HEK293 (cell line): ENCODE measurements at regions not wholly inside any gene's neighbourhood (a gene's known extent, or its start where the extent isn't known, plus 50 kb on each side); places are given as distances from the start of the nearest gene placed in this dataset.

Experiments
- ATF2 ChIP-seq: fragments of 450-650 bp; formaldehyde crosslinking; IDR thresholded peaks from 2 replicates; pipeline ENCODE4 v1.5.1; 2016; ENCODE audit warnings: missing biosample characterization, missing genetic modification characterization, low read depth
- CTCF ChIP-seq: fragments of 450-650 bp; formaldehyde crosslinking; IDR thresholded peaks from 2 replicates; pipeline ENCODE4 v1.5.1; 2016; ENCODE audit warnings: missing biosample characterization, missing genetic modification characterization
- KLF7 ChIP-seq: fragments of 450-650 bp; formaldehyde crosslinking; IDR thresholded peaks from 2 replicates; pipeline ENCODE4 v1.5.1; 2016; ENCODE audit warnings: missing biosample characterization, missing genetic modification characterization, borderline replicate concordance
- KLF9 ChIP-seq: fragments of 450-650 bp; formaldehyde crosslinking; IDR thresholded peaks from 2 replicates; pipeline ENCODE4 v1.5.1; 2016; ENCODE audit warnings: missing biosample characterization, missing genetic modification characterization, low read depth
- PBX3 ChIP-seq: sonication (generic); formaldehyde crosslinking; IDR thresholded peaks from 2 replicates; pipeline ENCODE4 v1.8.1; 2022; ENCODE audit warnings: mild to moderate bottlenecking, moderate library complexity, missing genetic modification reagents
- ZNF24 ChIP-seq: fragments of 450-650 bp; formaldehyde crosslinking; IDR thresholded peaks from 2 replicates; pipeline ENCODE4 v1.5.1; 2016; ENCODE audit warnings: missing biosample characterization, missing genetic modification characterization
- ZNF391 ChIP-seq: fragments of 450-650 bp; formaldehyde crosslinking; IDR thresholded peaks from 2 replicates; pipeline ENCODE4 v1.5.1; 2016; ENCODE audit warnings: low read depth, missing biosample characterization, missing genetic modification characterization, borderline replicate concordance
- ZNF660 ChIP-seq: fragments of 450-650 bp; IDR thresholded peaks from 2 replicates; pipeline ENCODE4 v1.5.1; 2018; ENCODE audit warnings: missing biosample characterization, mild to moderate bottlenecking, missing genetic modification characterization
- ZNF701 ChIP-seq: fragments of 450-650 bp; formaldehyde crosslinking; IDR thresholded peaks from 2 replicates; pipeline ENCODE4 v1.5.1; 2016; ENCODE audit warnings: missing biosample characterization, missing genetic modification characterization

- TF ChIP-seq ZNF701 (tag by site-specific recombination): no peak
- TF ChIP-seq ZNF391 (tag by site-specific recombination): no peak
- TF ChIP-seq CTCF (tag by site-specific recombination): no peak
- no peak for TF ChIP-seq ZNF24 (tag by site-specific recombination)
- TF ChIP-seq ZNF660 (tag by site-specific recombination): no peak
- TF ChIP-seq KLF7 (tag by site-specific recombination): no peak
- TF ChIP-seq ATF2 (tag by site-specific recombination): no peak
- no peak for TF ChIP-seq PBX3
- TF ChIP-seq KLF9 (tag by site-specific recombination): no peak
Observed at GRCh38 chr19:32131005-32131404, 214.4 kb upstream of the ZNF507 start.
